ENCODE measurements at regions not wholly inside any gene's neighbourhood (a gene's known extent, or its start where the extent isn't known, plus 50 kb on each side); places are given as distances from the start of the nearest gene placed in this dataset.

GRCh38 chr2:103012590-103012989, 250.8 kb downstream of the TMEM182 start:
- H3K4me1 ChIP-seq: no peaks in the 10 kb centered on the region
- no peak for TF ChIP-seq CTCF (IDR thresholded peaks at IDR 0.05; ENCODE audit: insufficient read depth in 1 of 2, low read depth in 1 of 2, low read length in 1 of 2, severe bottlenecking in 1 of 2, unreplicated experiment in 1 of 2)
- Mint-ChIP-seq H3K27me3 (ENCODE audit: insufficient read depth, unreplicated experiment) (peaks cover 11% of the 10 kb centered on the region), H3K4me1 (ENCODE audit: low read depth, unreplicated experiment) (no peaks in the 10 kb centered on the region), H3K4me3 (ENCODE audit: unreplicated experiment) (no peak overlapping the region), H3K9me3 (ENCODE audit: unreplicated experiment) (no peaks in the 10 kb centered on the region), H3K36me3 (ENCODE audit: insufficient read depth, unreplicated experiment) (no peaks in the 10 kb centered on the region), H3K27ac (ENCODE audit: unreplicated experiment) (no peak overlapping the region)
- ChIA-PET POLR2A (no interaction called here), CTCF (no interaction called here)
- BruUV-seq (replicated peaks): no TSS peak
- intact Hi-C loops (cut with micrococcal nuclease; ENCODE audit: unreplicated experiment): no loop called here
- H3K36me3 ChIP-seq (ENCODE audit: control insufficient read depth, insufficient read depth, low read length): no peaks in the 10 kb centered on the region
- no peak for DNase-seq
- H3K4me3 ChIP-seq (ENCODE audit: low read depth, low read length): no peak overlapping the region
- no peaks in the 10 kb centered on the region; the same call in 1 of the 2 replicates for H3K27me3 ChIP-seq (replicated peaks; ENCODE audit: control insufficient read depth, insufficient read depth, low read length)
- H3K9me3 ChIP-seq: no peaks in the 10 kb centered on the region

GRCh38 chr2:103025056-103025455, 263.2 kb downstream of the TMEM182 start:
- no peak overlapping the region for H3K4me3 ChIP-seq (ENCODE audit: low read depth, low read length)
- ChIA-PET POLR2A (no interaction called here), CTCF (no interaction called here)
- Mint-ChIP-seq H3K36me3 (ENCODE audit: insufficient read depth, unreplicated experiment) (no peaks in the 10 kb centered on the region), H3K4me3 (ENCODE audit: unreplicated experiment) (no peak overlapping the region), H3K4me1 (ENCODE audit: low read depth, unreplicated experiment) (no peaks in the 10 kb centered on the region), H3K27me3 (ENCODE audit: insufficient read depth, unreplicated experiment) (peaks cover 3% of the 10 kb centered on the region), H3K27ac (ENCODE audit: unreplicated experiment) (no peak overlapping the region), H3K9me3 (ENCODE audit: unreplicated experiment) (no peaks in the 10 kb centered on the region)
- no peaks in the 10 kb centered on the region for H3K9me3 ChIP-seq
- no peak for DNase-seq
- intact Hi-C loops (cut with micrococcal nuclease; ENCODE audit: unreplicated experiment): no loop called here
- no peaks in the 10 kb centered on the region for H3K4me1 ChIP-seq
- no peaks in the 10 kb centered on the region for H3K27me3 ChIP-seq (replicated peaks; ENCODE audit: control insufficient read depth, insufficient read depth, low read length)
- H3K36me3 ChIP-seq (ENCODE audit: control insufficient read depth, insufficient read depth, low read length): no peaks in the 10 kb centered on the region
- no peak for TF ChIP-seq CTCF (IDR thresholded peaks at IDR 0.05; ENCODE audit: insufficient read depth in 1 of 2, low read depth in 1 of 2, low read length in 1 of 2, severe bottlenecking in 1 of 2, unreplicated experiment in 1 of 2)
- no TSS peak for BruUV-seq (replicated peaks)

- ChIA-PET POLR2A (no interaction called here), CTCF (no interaction called here)
- H3K4me1 Mint-ChIP-seq (ENCODE audit: low read depth, unreplicated experiment): no peaks in the 10 kb centered on the region
- no peak for TF ChIP-seq CTCF (IDR thresholded peaks at IDR 0.05; ENCODE audit: insufficient read depth in 1 of 2, low read depth in 1 of 2, low read length in 1 of 2, severe bottlenecking in 1 of 2, unreplicated experiment in 1 of 2)
- H3K27me3 Mint-ChIP-seq (ENCODE audit: insufficient read depth, unreplicated experiment): peaks cover 6% of the 10 kb centered on the region
- BruUV-seq (replicated peaks): no TSS peak
- intact Hi-C loops (cut with micrococcal nuclease; ENCODE audit: unreplicated experiment): no loop called here
- Histone ChIP-seq H3K36me3 (ENCODE audit: control insufficient read depth, insufficient read depth, low read length) (no peaks in the 10 kb centered on the region), H3K9me3 (no peaks in the 10 kb centered on the region), H3K27me3 (replicated peaks; ENCODE audit: control insufficient read depth, insufficient read depth, low read length) (no peaks in the 10 kb centered on the region), H3K4me1 (no peaks in the 10 kb centered on the region), H3K4me3 (ENCODE audit: low read depth, low read length) (no peak overlapping the region)
- no peak overlapping the region for H3K27ac Mint-ChIP-seq (ENCODE audit: unreplicated experiment)
- no peak overlapping the region for H3K4me3 Mint-ChIP-seq (ENCODE audit: unreplicated experiment)
- DNase-seq: no peak
- no peaks in the 10 kb centered on the region for H3K9me3 Mint-ChIP-seq (ENCODE audit: unreplicated experiment)
- no peaks in the 10 kb centered on the region for H3K36me3 Mint-ChIP-seq (ENCODE audit: insufficient read depth, unreplicated experiment)
These were observed 266.4 kb downstream of the TMEM182 start for GRCh38 chr2:103028181-103028580.
